Neural progenitor cell (in vitro differentiated cells): ENCODE measurements at regions not wholly inside any gene's neighbourhood (a gene's known extent, or its start where the extent isn't known, plus 50 kb on each side); places are given as distances from the start of the nearest gene placed in this dataset.

Experiments
- DNase-seq: peaks from one replicate; pipeline ENCODE4 v3.0.0-alpha.2; 2016; ENCODE audit warnings: low spot score
- H2AFZ ChIP-seq: fragments of 200-600 bp; sonication (generic); replicated peaks from 2 replicates; pipeline ENCODE4 v1.6.1; 2016; ENCODE audit warnings: antibody characterized with exemption
- H3F3A ChIP-seq: fragments of 200-600 bp; sonication (generic); 2 replicates; pipeline ENCODE4 v1.6.1; 2016; ENCODE audit warnings: antibody characterized with exemption, low read depth
- H3K27ac ChIP-seq: fragments of 200-600 bp; sonication (generic); 2 replicates; pipeline ENCODE4 v1.5.1; 2016; ENCODE audit warnings: mild to moderate bottlenecking
- H3K27me3 ChIP-seq: fragments of 200-600 bp; sonication (generic); 2 replicates; pipeline ENCODE4 v1.6.1; 2016; ENCODE audit warnings: mild to moderate bottlenecking, moderate library complexity
- H3K36me3 ChIP-seq: fragments of 200-600 bp; sonication (generic); 2 replicates; pipeline ENCODE4 v1.5.1; 2016
- H3K4me1 ChIP-seq: fragments of 200-600 bp; sonication (generic); 2 replicates; pipeline ENCODE4 v1.6.1; 2016; ENCODE audit warnings: mixed run types
- H3K4me2 ChIP-seq: fragments of 200-600 bp; sonication (generic); 2 replicates; pipeline ENCODE4 v1.6.1; 2016
- H3K4me3 ChIP-seq: fragments of 200-600 bp; sonication (generic); 2 replicates; pipeline ENCODE4 v1.5.1; 2016
- H3K79me2 ChIP-seq: fragments of 200-600 bp; sonication (generic); 2 replicates; pipeline ENCODE4 v1.6.1; 2016; ENCODE audit warnings: low read depth
- H3K9ac ChIP-seq: fragments of 200-600 bp; sonication (generic); 2 replicates; pipeline ENCODE4 v1.6.1; 2016
- H3K9me3 ChIP-seq: fragments of 200-600 bp; sonication (generic); 2 replicates; pipeline ENCODE4 v1.5.1; 2016; ENCODE audit warnings: low read depth
- H4K20me1 ChIP-seq: fragments of 200-600 bp; sonication (generic); 2 replicates; pipeline ENCODE4 v1.6.1; 2016; ENCODE audit warnings: low read depth
- H3K27ac Mint-ChIP-seq: 3 replicates; pipeline ENCODE4 v1.8.0; 2021; ENCODE audit warnings: mixed read lengths
- H3K27me3 Mint-ChIP-seq: 2 replicates; pipeline ENCODE4 v1.8.0; 2022; ENCODE audit warnings: low read depth, mild to moderate bottlenecking, inconsistent platforms, moderate library complexity, mixed read lengths; ENCODE audit not compliant: insufficient read depth
- H3K36me3 Mint-ChIP-seq: 3 replicates; pipeline ENCODE4 v1.8.0; 2021; ENCODE audit warnings: mixed read lengths
- H3K4me1 Mint-ChIP-seq: 3 replicates; pipeline ENCODE4 v1.8.0; 2021; ENCODE audit warnings: mixed read lengths
- H3K4me3 Mint-ChIP-seq: 3 replicates; pipeline ENCODE4 v1.8.0; 2021; ENCODE audit warnings: mild to moderate bottlenecking, moderate library complexity, mixed read lengths
- H3K9me3 Mint-ChIP-seq: 3 replicates; pipeline ENCODE4 v1.8.0; 2020; ENCODE audit warnings: mixed read lengths
- EZH2 ChIP-seq: fragments of 200-600 bp; sonication (generic); IDR thresholded peaks from 2 replicates; pipeline ENCODE4 v1.6.1; 2017; ENCODE audit warnings: antibody characterized with exemption, mild to moderate bottlenecking, moderate library complexity
- EZH2phosphoT487 ChIP-seq: fragments of 200-600 bp; sonication (generic); IDR thresholded peaks from 2 replicates; pipeline ENCODE4 v1.6.1; 2017; ENCODE audit warnings: antibody characterized with exemption
- TF ChIP-seq, protein P1 (sequence below): fragments of 200-600 bp; sonication (generic); IDR thresholded peaks from 2 replicates; pipeline ENCODE4 v1.5.1; 2017; ENCODE audit warnings: antibody characterized with exemption, mild to moderate bottlenecking

GRCh38 chr6:40955178-40955545 lies 83.9 kb downstream of the UNC5CL start:
- TF ChIP-seq, protein P1, sequence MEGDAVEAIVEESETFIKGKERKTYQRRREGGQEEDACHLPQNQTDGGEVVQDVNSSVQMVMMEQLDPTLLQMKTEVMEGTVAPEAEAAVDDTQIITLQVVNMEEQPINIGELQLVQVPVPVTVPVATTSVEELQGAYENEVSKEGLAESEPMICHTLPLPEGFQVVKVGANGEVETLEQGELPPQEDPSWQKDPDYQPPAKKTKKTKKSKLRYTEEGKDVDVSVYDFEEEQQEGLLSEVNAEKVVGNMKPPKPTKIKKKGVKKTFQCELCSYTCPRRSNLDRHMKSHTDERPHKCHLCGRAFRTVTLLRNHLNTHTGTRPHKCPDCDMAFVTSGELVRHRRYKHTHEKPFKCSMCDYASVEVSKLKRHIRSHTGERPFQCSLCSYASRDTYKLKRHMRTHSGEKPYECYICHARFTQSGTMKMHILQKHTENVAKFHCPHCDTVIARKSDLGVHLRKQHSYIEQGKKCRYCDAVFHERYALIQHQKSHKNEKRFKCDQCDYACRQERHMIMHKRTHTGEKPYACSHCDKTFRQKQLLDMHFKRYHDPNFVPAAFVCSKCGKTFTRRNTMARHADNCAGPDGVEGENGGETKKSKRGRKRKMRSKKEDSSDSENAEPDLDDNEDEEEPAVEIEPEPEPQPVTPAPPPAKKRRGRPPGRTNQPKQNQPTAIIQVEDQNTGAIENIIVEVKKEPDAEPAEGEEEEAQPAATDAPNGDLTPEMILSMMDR, result no peak
- TF ChIP-seq EZH2 (no peak), EZH2phosphoT487 (no peak)
- H3K27ac ChIP-seq, result no peak overlapping the region
- no peaks in the 10 kb centered on the region for H3K36me3 ChIP-seq
- no peak for DNase-seq
- Mint-ChIP-seq H3K4me1 (peaks cover 31% of the 10 kb centered on the region), H3K27me3 (peaks cover 6% of the 10 kb centered on the region), H3K4me3 (no peak overlapping the region), H3K27ac (no peak overlapping the region), H3K36me3 (no peaks in the 10 kb centered on the region), H3K9me3 (no peaks in the 10 kb centered on the region)
- H3K9me3 ChIP-seq, result no peaks in the 10 kb centered on the region
- H3K4me3 ChIP-seq, result no peak overlapping the region
- H3K9ac ChIP-seq, result no peak overlapping the region
- H2AFZ ChIP-seq, result no peak overlapping the region
- H3K4me2 ChIP-seq, result no peak overlapping the region
- peaks cover 4% of the 10 kb centered on the region for H3F3A ChIP-seq
- H3K79me2 ChIP-seq, result no peaks in the 10 kb centered on the region
- no peaks in the 10 kb centered on the region for H3K27me3 ChIP-seq
- H3K4me1 ChIP-seq, result peaks cover 9% of the 10 kb centered on the region
- H4K20me1 ChIP-seq, result no peaks in the 10 kb centered on the region

GRCh38 chr6:40954446-40955177 lies 84.4 kb downstream of the UNC5CL start:
- Histone ChIP-seq H3K36me3 (no peaks in the 10 kb centered on the region), H3K4me2 (no peak overlapping the region), H4K20me1 (no peaks in the 10 kb centered on the region), H3K4me1 (peaks cover 12% of the 10 kb centered on the region), H3K9ac (no peak overlapping the region), H3K27ac (no peak overlapping the region), H2AFZ (no peak overlapping the region), H3K4me3 (no peak overlapping the region), H3K9me3 (no peaks in the 10 kb centered on the region), H3F3A (peaks cover 4% of the 10 kb centered on the region), H3K27me3 (no peaks in the 10 kb centered on the region), H3K79me2 (no peaks in the 10 kb centered on the region)
- peaks cover 6% of the 10 kb centered on the region for H3K27me3 Mint-ChIP-seq
- no peaks in the 10 kb centered on the region for H3K9me3 Mint-ChIP-seq
- H3K4me1 Mint-ChIP-seq, result peaks cover 36% of the 10 kb centered on the region
- H3K4me3 Mint-ChIP-seq, result no peak overlapping the region
- TF ChIP-seq EZH2 (no peak), EZH2phosphoT487 (no peak)
- TF ChIP-seq, protein P1, result no peak
- no peak for DNase-seq
- H3K27ac Mint-ChIP-seq, result no peak overlapping the region
- H3K36me3 Mint-ChIP-seq, result no peaks in the 10 kb centered on the region

GRCh38 chr6:40953486-40953885 lies 85.5 kb downstream of the UNC5CL start:
- H3K79me2 ChIP-seq, result no peaks in the 10 kb centered on the region
- no peaks in the 10 kb centered on the region for H3K36me3 ChIP-seq
- Mint-ChIP-seq H3K27me3 (peaks cover 6% of the 10 kb centered on the region), H3K4me3 (no peak overlapping the region), H3K9me3 (no peaks in the 10 kb centered on the region), H3K27ac (no peak overlapping the region), H3K36me3 (no peaks in the 10 kb centered on the region), H3K4me1 (peaks cover 46% of the 10 kb centered on the region)
- H2AFZ ChIP-seq, result no peak overlapping the region
- H3K4me2 ChIP-seq, result no peak overlapping the region
- no peak overlapping the region for H3K9ac ChIP-seq
- H3K27me3 ChIP-seq, result no peaks in the 10 kb centered on the region
- no peak for DNase-seq
- peaks cover 7% of the 10 kb centered on the region for H3F3A ChIP-seq
- TF ChIP-seq EZH2 (no peak), EZH2phosphoT487 (no peak)
- TF ChIP-seq, protein P1, result no peak
- no peak overlapping the region for H3K4me3 ChIP-seq
- no peaks in the 10 kb centered on the region for H3K9me3 ChIP-seq
- no peak overlapping the region for H3K27ac ChIP-seq
- H4K20me1 ChIP-seq, result no peaks in the 10 kb centered on the region
- peaks cover 23% of the 10 kb centered on the region for H3K4me1 ChIP-seq
